Lower leg skin (tissue), 4 donors: ENCODE measurements at regions not wholly inside any gene's neighbourhood (a gene's known extent, or its start where the extent isn't known, plus 50 kb on each side); places are given as distances from the start of the nearest gene placed in this dataset.

Experiments
- DNase-seq, 2 donors: peaks; one replicate each; pipeline ENCODE4 v3.0.0-alpha.2; 2019; ENCODE audit warnings: low spot score in 2 of 2
- H3K4me3 ChIP-seq: fragments of 200-600 bp; sonication (generic); 2 replicates; pipeline ENCODE4 v1.5.1; 2017; ENCODE audit warnings: mild to moderate bottlenecking, low read depth; ENCODE audit not compliant: poor library complexity, severe bottlenecking
- POLR2A ChIP-seq, 2 donors: fragments of 450-650 bp; IDR thresholded peaks; one replicate each; pipeline ENCODE4 v1.6.1; 2016 to 2017; ENCODE audit warnings: antibody characterized with exemption in 2 of 2, mild to moderate bottlenecking in 1 of 2, moderate library complexity in 1 of 2
- WGBS, 2 donors: methylation state at CpG; one replicate each; pipeline ENCODE4 v1.1.5; 2018; 5-methylcytosine and 5-hydroxymethylcytosine counted together
- intact Hi-C: fragments of 100-400 bp; cut with DNase I; formaldehyde crosslinking; loops from one replicate; pipeline ENCODE4 v1.15.0; 2023; ENCODE audit warnings: low total_unique reads
- TF ChIP-seq, protein P1 (sequence below), 3 donors: fragments of 450-650 bp; IDR thresholded peaks; one replicate each; pipeline ENCODE4 v1.5.1; 2016; ENCODE audit warnings: antibody characterized with exemption in 3 of 3, mild to moderate bottlenecking in 3 of 3, moderate library complexity in 2 of 3

DNA sequence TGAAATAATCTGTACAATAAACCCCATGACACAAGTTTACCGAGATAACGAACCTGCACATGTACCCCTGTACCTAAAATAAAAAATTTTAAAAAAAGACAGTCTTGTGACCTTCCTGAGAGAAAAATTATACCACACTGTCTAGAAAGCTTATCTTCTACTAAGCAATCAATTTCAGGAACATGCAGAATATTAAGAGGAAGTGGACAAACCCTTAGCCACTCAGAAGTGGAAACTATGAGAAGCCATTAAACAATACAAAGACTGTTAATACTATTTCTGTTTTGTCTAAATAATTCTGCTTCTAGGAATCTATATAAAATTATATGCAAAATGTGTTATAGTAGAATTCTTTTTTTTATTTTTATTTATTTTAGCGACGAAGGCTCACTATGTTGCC, 93.9 kb downstream of the ADAMTS1 start:
- TF ChIP-seq, protein P1, sequence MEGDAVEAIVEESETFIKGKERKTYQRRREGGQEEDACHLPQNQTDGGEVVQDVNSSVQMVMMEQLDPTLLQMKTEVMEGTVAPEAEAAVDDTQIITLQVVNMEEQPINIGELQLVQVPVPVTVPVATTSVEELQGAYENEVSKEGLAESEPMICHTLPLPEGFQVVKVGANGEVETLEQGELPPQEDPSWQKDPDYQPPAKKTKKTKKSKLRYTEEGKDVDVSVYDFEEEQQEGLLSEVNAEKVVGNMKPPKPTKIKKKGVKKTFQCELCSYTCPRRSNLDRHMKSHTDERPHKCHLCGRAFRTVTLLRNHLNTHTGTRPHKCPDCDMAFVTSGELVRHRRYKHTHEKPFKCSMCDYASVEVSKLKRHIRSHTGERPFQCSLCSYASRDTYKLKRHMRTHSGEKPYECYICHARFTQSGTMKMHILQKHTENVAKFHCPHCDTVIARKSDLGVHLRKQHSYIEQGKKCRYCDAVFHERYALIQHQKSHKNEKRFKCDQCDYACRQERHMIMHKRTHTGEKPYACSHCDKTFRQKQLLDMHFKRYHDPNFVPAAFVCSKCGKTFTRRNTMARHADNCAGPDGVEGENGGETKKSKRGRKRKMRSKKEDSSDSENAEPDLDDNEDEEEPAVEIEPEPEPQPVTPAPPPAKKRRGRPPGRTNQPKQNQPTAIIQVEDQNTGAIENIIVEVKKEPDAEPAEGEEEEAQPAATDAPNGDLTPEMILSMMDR (IDR thresholded peaks at IDR 0.05) = no peak
- no peak for TF ChIP-seq POLR2A (IDR thresholded peaks at IDR 0.05)
- intact Hi-C loops = no loop called here

DNA sequence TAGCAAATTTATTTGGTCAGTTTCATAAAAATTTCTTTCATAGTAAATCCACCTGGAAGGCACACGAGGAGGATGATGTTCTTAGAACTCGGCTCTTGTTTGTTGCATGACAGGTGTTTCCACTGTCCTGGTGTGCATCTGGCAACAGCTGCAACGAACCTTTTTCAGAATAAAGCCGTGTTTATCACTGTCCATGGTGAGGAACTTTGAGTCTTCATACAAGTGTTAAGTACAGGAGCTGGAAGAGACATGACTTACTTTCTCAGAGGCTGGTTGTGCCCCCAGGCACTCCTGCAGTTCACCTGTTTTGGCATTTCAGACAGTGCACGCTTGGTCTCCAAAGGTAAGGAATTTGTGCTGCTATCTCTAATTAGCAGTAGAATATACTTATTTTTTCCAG, 97.1 kb downstream of the ADAMTS1 start:
- no peak for DNase-seq
- WGBS, 2 donors = 40 to 46% methylated on average over 5 of the region's 5 CpGs
- intact Hi-C loops = no loop called here
- H3K4me3 ChIP-seq = no peak overlapping the region
- TF ChIP-seq POLR2A (IDR thresholded peaks at IDR 0.05) = no peak
- TF ChIP-seq, protein P1 (IDR thresholded peaks at IDR 0.05) = no peak

More for the DNA sequence above, 93.9 kb downstream of the ADAMTS1 start:
- 63 to 72% methylated on average over 4 of the region's 4 CpGs for WGBS, 2 donors
- no peak for DNase-seq
- H3K4me3 ChIP-seq = no peak overlapping the region

DNA sequence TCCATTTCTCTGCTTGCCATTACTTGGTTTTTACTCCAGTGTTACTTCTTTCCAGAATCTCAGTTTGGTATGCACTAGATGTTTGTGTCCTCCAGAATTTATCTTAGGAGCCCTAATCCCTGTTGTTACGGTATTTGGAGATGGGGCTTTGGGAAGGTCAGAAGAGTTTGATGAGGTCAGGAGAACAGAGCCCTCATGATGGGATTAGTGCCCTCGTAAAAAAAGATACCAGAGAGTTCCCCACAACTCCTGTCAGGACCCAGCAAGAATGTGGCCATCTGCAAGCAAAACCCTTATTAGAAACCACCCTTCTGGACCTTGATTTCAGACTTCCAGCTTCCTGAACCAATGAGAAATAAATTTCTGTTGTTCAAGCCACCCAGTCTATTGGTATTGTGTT, 98.0 kb downstream of the ADAMTS1 start:
- H3K4me3 ChIP-seq = no peak overlapping the region
- TF ChIP-seq, protein P1 (IDR thresholded peaks at IDR 0.05) = no peak
- TF ChIP-seq POLR2A (IDR thresholded peaks at IDR 0.05) = no peak
- 83 to 84% methylated on average over 2 of the region's 2 CpGs for WGBS, 2 donors
- intact Hi-C loops = no loop called here
- DNase-seq = no peak

DNA sequence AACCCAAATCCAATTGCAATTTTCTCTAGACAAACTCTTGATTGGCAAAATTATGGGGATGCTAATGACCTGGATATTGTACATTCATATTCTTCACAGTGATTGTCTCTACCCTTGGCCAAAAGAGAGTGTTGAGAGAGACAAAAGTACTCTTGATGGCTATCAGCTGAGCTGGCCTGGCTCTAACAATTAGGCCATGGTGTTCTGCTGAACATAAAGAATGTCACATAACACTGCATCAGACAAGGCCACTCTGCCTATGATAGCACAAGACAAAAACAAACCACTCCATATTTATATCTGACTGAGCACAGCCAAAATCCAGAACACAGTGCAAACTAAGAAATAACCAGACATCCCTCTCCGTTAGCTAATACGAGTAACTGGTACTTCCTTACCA, 101.7 kb downstream of the ADAMTS1 start:
- no peak for DNase-seq

DNA sequence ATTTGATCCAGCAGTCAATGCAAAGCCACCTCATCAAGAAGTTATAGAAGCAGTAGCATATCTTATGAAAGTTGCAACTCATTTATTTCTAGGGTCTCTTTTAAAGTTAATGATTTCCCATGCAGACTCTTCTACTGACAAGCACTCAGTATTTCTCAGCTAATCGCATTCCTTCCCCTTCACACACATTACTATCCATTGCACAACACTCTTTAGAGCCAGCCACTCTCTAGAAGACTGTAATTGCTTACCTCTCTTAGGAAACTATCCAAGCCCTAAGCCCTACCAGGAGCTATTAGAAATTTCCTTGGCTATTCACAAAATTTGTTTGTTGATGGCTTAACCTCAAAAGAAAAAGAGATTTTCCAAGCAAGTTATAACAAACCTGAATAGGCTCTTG, 106.0 kb downstream of the ADAMTS1 start:
- 62 to 81% methylated on average over 1 of the region's 1 CpG for WGBS, 2 donors
- H3K4me3 ChIP-seq = no peak overlapping the region
- TF ChIP-seq, protein P1 (IDR thresholded peaks at IDR 0.05) = no peak
- no peak for TF ChIP-seq POLR2A (IDR thresholded peaks at IDR 0.05)
- no peak for DNase-seq
- intact Hi-C loops = no loop called here

More for the DNA sequence above, 101.7 kb downstream of the ADAMTS1 start:
- TF ChIP-seq POLR2A (IDR thresholded peaks at IDR 0.05) = no peak
- 91 to 96% methylated on average over 2 of the region's 2 CpGs for WGBS, 2 donors
- intact Hi-C loops = no loop called here
- H3K4me3 ChIP-seq = no peak overlapping the region

DNA sequence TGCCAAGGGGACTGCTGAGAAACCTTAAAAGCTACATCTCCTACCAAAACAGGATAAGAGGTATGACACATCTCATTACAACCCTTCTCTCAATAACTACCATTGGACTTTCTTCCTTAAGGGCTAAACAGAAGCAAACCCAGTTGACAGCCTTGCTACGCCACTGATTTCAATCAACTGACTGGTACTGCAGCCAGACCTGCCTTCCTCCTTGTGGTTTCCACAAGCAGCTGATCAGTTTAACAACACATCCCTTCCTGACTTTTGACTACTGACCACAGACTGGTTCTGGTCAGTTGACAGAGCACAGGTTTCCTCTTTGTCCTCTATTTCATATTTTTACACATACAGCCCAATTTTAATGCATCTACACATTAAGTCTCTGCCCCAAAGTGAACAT, 108.8 kb downstream of the ADAMTS1 start:
- TF ChIP-seq, protein P1 (IDR thresholded peaks at IDR 0.05) = no peak
- TF ChIP-seq POLR2A (IDR thresholded peaks at IDR 0.05) = no peak
- H3K4me3 ChIP-seq = no peak overlapping the region
- intact Hi-C loops = no loop called here
- WGBS, 2 donors = 81 to 90% methylated on average over 1 of the region's 1 CpG
- DNase-seq = no peak
